ENCODE measurements at regions not wholly inside any gene's neighbourhood (a gene's known extent, or its start where the extent isn't known, plus 50 kb on each side); places are given as distances from the start of the nearest gene placed in this dataset.

DNA sequence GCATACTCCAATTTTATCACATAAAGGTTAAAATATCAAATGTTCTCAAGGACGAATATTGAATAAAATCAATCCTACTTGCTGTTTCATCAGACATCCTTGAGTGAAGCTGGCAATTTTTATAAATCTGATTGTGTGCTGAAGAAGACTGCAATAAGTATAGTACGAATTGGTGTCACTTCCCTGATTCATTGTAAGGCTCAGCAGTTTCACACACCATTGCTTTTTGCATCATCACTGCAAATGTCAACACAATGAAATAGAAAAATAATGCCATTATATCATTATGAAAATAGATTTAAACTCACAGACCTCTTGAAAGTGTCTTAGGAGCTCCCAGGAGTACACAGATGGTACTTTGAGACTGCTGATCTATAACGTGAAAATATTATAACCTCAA lies 172.5 kb downstream of the ANKRD50 start:
- DNase-seq = no peak
- no peak for TF ChIP-seq GATA1 (IDR thresholded peaks at IDR 0.05; ENCODE audit: low read depth, low read length)
- no peak for TF ChIP-seq POLR2A (IDR thresholded peaks at IDR 0.05; ENCODE audit: low read length)

DNA sequence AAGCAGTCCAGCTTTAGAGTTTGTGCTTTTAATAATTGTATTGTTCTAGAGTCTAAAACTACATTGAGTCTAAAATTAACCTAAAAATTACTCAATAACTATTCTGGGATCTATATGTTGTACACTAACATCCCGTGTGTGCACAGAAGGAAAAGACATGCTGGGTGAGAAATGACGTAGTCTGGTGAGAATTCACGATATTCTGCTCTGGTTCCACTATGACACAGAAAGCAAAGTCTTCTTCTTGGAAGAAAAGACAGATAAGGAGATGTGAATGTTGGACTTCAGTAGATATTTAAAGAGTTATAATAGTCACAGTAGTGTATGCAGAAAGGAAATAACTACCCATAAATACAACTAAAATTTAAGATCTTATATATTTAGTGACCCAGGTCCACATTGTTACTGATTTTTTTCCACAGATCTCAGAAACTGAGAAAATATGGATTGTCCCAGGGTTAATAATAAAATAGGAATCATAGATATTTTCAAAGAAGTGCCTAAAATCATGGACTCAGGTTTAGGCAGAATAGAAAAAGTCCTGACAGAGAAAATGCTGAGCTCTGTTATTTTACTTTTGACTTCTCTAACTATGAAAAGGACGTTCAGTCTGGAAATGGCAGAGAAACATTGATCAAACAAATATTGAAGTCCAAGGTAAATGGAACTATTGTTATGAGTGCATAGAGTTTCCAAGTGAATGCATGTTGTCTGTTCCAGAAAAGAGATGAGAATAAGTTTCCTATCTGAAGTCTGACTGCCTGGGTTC lies 170.7 kb downstream of the ANKRD50 start:
- no peak for DNase-seq

DNA sequence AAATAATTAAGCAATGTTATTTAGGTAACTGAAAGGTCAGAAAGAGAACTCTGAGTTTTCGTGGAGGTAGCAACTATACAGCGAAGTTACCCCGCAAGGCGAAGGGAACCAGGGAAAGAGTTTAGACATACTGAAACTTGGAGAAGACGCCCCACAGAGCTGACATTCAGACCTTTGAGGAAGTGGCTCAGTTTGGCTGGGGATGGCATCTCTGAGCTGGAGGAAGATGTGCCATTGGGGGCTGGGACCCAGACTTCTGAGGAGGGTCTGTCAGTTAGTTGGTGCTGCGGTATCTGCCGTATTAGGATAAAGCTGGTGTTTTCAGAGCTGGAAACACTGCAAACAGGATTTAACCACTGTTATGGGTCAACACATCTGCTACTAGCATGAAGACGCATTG lies 156.6 kb downstream of the ANKRD50 start:
- no peak for TF ChIP-seq GATA1 (IDR thresholded peaks at IDR 0.05; ENCODE audit: low read depth, low read length)
- TF ChIP-seq POLR2A (IDR thresholded peaks at IDR 0.05; ENCODE audit: low read length) = no peak
- DNase-seq = no peak

More for the DNA sequence above, 170.7 kb downstream of the ANKRD50 start:
- TF ChIP-seq POLR2A (IDR thresholded peaks at IDR 0.05; ENCODE audit: low read length) (no peak), GATA1 (IDR thresholded peaks at IDR 0.05; ENCODE audit: low read depth, low read length) (no peak)

DNA sequence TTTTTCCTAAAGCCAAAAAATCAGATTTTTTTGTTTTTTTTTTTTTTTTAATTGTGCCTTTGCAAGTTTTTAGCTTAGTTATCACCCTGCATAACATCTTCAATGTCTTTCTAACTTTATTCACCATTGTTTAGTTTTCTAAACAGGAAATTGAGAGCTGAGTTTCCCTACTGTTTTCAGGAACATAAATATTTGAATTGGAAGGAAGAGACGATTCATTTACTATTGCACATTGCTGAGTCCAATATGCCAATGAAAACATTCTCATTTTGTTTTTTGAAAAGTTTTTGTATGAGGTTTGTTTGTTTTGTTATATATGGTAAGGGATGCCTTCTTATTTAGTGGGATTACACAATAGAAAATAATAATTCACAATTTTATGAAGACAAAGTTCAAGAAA lies 148.4 kb downstream of the ANKRD50 start:
- TF ChIP-seq GATA1 (IDR thresholded peaks at IDR 0.05; ENCODE audit: low read depth, low read length) = no peak
- TF ChIP-seq POLR2A (IDR thresholded peaks at IDR 0.05; ENCODE audit: low read length) = no peak
- no peak for DNase-seq

DNA sequence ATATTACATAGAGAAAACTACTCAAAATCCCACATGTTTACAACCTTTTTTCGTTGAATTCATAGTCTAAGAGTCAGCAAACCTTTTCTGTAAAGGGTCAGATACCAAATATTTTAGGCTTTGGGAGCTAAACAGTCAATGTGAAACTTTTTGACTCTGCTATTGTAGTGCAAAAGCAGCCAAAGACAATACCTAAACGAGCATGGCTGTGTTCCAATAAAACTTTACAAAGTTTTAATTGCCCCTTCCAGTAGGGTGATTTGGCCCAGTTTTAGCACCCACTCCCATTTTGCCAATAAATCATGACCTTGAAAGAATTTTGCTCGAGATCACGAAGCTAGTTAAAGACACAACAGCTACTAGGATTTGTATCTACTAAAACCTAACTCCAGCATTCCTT lies 147.2 kb downstream of the ANKRD50 start:
- DNase-seq = no peak
- TF ChIP-seq GATA1 (IDR thresholded peaks at IDR 0.05; ENCODE audit: low read depth, low read length) (no peak), POLR2A (IDR thresholded peaks at IDR 0.05; ENCODE audit: low read length) (no peak)

DNA sequence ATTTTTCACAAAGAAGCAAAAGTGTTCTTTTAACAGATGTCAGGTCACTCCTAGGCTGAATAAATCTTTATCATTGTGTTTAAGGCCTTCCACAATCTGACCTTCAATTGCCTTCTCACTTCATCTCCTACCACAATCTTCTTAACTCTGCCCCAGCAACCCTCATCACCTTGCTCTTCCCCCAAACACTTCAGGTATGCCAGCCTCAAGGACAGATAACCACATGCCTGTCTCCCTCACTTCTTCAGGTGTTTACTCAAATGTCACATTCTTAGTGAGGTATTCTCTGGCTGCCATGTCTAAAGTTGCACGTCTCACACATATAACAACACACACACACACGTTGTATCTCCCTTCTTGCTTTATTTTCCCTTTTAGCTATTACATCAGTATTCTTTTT lies 146.5 kb downstream of the ANKRD50 start:
- no peak for TF ChIP-seq POLR2A (IDR thresholded peaks at IDR 0.05; ENCODE audit: low read length)
- no peak for TF ChIP-seq GATA1 (IDR thresholded peaks at IDR 0.05; ENCODE audit: low read depth, low read length)
- DNase-seq = no peak

DNA sequence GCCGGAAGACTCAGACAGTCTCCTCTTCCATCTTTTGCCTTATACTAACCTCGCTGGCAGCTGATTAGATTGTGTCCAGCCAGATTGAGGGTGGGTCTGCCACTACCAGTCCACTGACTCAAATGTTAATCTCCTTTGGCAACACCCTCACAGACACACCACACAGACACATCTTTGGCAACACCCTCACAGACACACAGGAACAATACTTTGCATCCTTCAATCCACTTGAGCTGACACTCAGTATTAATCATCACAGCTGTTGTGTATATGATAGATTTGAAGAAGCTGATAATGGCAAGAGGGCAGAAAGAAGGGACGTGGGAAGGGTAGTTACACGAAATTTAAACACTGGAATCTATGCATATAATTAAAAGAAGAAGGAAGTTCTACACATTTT lies 139.5 kb downstream of the ANKRD50 start:
- TF ChIP-seq POLR2A (IDR thresholded peaks at IDR 0.05; ENCODE audit: low read length) = no peak
- TF ChIP-seq GATA1 (IDR thresholded peaks at IDR 0.05; ENCODE audit: low read depth, low read length) = no peak
- peak; percentile 1 to 37 for DNase-seq

DNA sequence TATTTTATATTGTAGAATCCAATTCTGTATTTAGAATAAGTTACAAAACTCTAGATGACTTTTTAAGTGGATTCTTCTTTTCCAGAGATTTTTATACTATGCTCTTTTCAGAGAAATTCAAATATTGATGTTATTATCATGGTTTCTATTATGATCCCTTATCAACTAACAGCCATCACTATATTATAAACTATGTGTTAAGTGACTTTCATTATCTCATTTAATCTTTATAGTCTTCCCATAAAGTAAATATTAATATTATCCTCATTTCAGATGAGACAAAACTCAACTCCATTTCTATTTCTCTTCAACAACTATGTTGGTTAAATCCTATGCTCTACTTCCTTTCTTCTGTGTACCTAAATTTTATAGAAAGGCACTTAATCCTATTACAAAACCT lies 132.6 kb downstream of the ANKRD50 start:
- TF ChIP-seq POLR2A (IDR thresholded peaks at IDR 0.05; ENCODE audit: low read length) (no peak), GATA1 (IDR thresholded peaks at IDR 0.05; ENCODE audit: low read depth, low read length) (no peak)

DNA sequence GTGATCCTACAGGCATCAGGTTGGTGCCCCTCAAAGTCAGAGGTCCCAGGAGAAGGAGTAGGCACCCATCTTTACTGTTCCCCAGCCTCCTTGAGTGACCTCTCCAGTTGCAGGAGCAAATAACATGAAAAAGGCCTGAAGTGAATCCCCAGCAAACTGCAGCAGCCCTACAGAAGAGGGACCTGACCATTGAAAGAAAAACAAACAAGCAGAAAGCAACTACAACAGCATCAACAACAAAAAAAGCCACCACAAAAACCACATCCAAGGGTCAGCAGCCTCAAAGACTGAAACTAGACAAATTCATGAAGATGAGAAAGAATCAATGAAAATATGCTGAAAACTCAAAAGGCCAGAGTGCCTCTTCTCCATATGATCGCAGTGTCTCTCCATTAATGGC lies 128.7 kb downstream of the ANKRD50 start:
- DNase-seq = no peak
- no peak for TF ChIP-seq POLR2A (IDR thresholded peaks at IDR 0.05; ENCODE audit: low read length)
- TF ChIP-seq GATA1 (IDR thresholded peaks at IDR 0.05; ENCODE audit: low read depth, low read length) = no peak

More for the DNA sequence above, 132.6 kb downstream of the ANKRD50 start:
- no peak for DNase-seq

DNA sequence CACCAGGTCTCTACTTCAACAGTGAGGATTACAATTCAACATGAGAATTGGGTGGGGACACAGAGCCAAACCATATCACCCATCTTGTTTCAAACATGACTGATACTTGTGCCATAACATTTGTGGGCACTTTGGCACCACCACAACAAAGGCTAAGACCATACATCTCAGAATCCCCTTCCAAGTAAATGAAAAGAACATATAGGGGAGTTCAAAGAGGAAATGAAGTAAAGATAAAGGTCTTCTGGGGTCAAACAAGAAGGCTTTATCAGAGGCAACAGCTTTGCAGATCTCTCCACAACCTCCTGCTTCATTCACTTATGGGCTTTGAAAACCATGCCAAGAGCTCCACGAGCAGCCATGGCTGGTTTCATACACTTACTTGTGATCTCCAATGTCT lies 122.7 kb downstream of the ANKRD50 start:
- TF ChIP-seq POLR2A (IDR thresholded peaks at IDR 0.05; ENCODE audit: low read length) = no peak
- no peak for TF ChIP-seq GATA1 (IDR thresholded peaks at IDR 0.05; ENCODE audit: low read depth, low read length)
- peak in 1 of 2 experiments; percentile 37 for DNase-seq

DNA sequence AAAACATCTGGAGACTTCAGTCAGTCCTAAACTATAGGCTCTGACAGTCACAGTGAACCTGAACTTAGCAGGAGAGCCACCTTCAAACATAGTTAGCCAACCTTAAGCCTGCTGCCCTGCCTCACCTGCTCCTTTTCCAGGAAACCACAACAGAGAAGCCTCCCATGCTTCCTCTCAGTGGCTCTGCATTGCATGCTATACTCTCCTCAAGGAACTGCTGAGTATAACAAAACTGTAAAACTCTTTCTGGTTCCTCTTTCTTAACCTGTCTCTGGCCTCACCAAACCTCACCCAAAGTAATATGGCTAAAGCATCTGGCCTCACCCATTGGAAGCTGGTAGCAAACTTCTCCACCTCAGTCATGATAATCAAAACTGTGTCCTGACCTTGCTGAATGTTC lies 122.1 kb downstream of the ANKRD50 start:
- TF ChIP-seq POLR2A (IDR thresholded peaks at IDR 0.05; ENCODE audit: low read length) (no peak), GATA1 (IDR thresholded peaks at IDR 0.05; ENCODE audit: low read depth, low read length) (no peak)
- no peak for DNase-seq

DNA sequence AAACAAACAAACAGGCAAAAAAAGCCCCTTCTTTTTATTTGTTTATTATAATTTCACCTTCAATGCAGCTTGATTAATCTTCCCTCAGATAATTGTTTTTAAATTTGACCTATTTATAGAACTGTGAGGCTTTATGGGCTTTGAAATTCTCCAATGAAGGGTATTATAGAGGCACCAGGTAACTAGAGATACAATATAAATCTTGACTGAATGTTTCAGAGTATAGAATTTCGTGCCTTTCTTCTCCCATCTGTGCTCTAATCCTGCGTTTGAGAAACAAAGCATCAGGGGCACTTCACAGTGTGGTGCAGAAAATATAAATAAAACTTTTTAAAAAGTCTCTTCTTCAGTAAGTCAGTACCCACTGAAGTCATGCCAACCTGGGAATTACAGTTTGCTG lies 120.9 kb downstream of the ANKRD50 start:
- DNase-seq = no peak
- no peak for TF ChIP-seq POLR2A (IDR thresholded peaks at IDR 0.05; ENCODE audit: low read length)
- no peak for TF ChIP-seq GATA1 (IDR thresholded peaks at IDR 0.05; ENCODE audit: low read depth, low read length)

DNA sequence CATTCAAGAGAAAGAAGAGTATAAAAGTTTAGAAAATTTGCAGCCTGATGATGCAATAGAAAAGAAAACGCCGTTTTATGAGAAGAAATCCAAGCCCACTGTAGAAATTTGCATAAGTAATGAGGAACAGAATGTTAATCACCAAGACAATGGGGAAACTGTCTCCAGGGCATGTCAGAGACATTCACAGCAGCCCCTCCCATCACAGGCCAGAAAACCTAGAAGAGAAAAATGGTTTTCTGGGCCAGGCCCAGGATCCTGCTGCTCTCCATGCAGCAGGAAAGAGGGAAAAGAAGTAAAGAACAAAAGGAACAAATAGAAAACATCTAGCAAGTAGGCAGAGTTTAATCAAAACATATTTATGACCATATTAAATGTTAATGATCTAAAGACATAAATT lies 119.0 kb downstream of the ANKRD50 start:
- DNase-seq = no peak
- TF ChIP-seq GATA1 (IDR thresholded peaks at IDR 0.05; ENCODE audit: low read depth, low read length) = no peak
- no peak for TF ChIP-seq POLR2A (IDR thresholded peaks at IDR 0.05; ENCODE audit: low read length)

DNA sequence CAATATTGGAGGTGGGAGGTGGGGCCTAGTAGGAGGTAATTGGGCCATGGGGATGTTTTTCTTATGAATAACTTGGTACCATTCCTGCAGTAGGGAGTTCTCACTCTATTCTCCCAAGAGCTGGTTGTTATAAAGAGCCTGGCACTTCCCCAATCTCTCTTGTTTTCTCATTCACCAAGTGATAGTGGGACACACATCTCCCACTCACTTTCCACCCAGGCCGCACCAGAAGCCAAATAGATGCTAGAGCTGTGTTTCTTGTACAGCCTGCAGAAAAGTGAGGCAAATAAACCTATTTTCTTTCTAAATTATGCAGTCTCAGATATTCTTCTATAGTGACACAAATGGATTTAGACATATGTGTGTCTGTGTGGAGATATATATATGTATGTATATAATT lies 117.6 kb downstream of the ANKRD50 start:
- DNase-seq = no peak
- TF ChIP-seq GATA1 (IDR thresholded peaks at IDR 0.05; ENCODE audit: low read depth, low read length) = no peak
- TF ChIP-seq POLR2A (IDR thresholded peaks at IDR 0.05; ENCODE audit: low read length) = no peak

DNA sequence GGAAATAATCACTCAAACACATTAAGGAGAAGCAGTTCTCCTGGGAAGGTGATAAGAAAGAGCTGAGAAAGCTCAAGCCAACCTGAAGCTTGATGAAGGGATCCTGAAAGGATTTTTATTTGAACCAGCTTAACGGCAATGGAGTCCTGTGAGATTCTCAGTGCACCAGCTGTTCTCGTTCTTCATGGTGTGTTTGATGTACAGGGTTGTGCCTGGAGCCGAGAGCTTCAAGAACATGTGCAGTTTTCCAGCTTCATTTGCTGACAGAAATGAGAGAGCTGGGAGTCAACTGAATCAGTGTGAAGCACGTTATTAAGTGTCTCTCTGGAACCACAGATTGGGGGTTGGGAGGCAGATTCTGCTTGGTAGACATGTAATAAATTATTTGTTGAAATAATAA lies 115.7 kb downstream of the ANKRD50 start:
- no peak for TF ChIP-seq POLR2A (IDR thresholded peaks at IDR 0.05; ENCODE audit: low read length)
- TF ChIP-seq GATA1 (IDR thresholded peaks at IDR 0.05; ENCODE audit: low read depth, low read length) = no peak
- DNase-seq = no peak

All from erythroblast (primary cell).